Suprapubic skin (tissue), 4 donors: ENCODE measurements at regions not wholly inside any gene's neighbourhood (a gene's known extent, or its start where the extent isn't known, plus 50 kb on each side); places are given as distances from the start of the nearest gene placed in this dataset.

Experiments
- DNase-seq, 2 donors: peaks; one replicate each; pipeline ENCODE4 v3.0.0-alpha.2; 2019; ENCODE audit warnings: low spot score in 2 of 2
- H3K27ac ChIP-seq: fragments of 200-600 bp; sonication (generic); one replicate; pipeline ENCODE4 v1.5.1; 2019
- H3K27me3 ChIP-seq: fragments of 200-600 bp; sonication (generic); one replicate; pipeline ENCODE4 v1.5.1; 2019
- H3K36me3 ChIP-seq: fragments of 200-600 bp; sonication (generic); one replicate; pipeline ENCODE4 v1.5.1; 2019
- H3K4me1 ChIP-seq: fragments of 200-600 bp; sonication (generic); one replicate; pipeline ENCODE4 v1.5.1; 2019
- H3K4me3 ChIP-seq: fragments of 200-600 bp; sonication (generic); one replicate; pipeline ENCODE4 v1.5.1; 2019; ENCODE audit warnings: mild to moderate bottlenecking
- H3K9me3 ChIP-seq: fragments of 200-600 bp; sonication (generic); one replicate; pipeline ENCODE4 v1.5.1; 2019
- CTCF ChIP-seq, 2 donors: fragments of 200-600 bp in 1 of 2; fragments of 450-650 bp in 1 of 2; sonication (generic) in 1 of 2; IDR thresholded peaks; one replicate each; pipeline ENCODE4 v1.5.1; 2016 to 2019; ENCODE audit warnings: antibody characterized with exemption in 2 of 2, mild to moderate bottlenecking in 1 of 2, moderate library complexity in 1 of 2
- EP300 ChIP-seq: sonication (generic); formaldehyde crosslinking; IDR thresholded peaks from one replicate; pipeline ENCODE4 v1.6.1; 2017; ENCODE audit warnings: antibody characterized with exemption
- POLR2A ChIP-seq, 2 donors: fragments of 450-650 bp; IDR thresholded peaks; one replicate each; pipeline ENCODE4 v1.6.1; 2017; ENCODE audit warnings: antibody characterized with exemption in 2 of 2, mild to moderate bottlenecking in 2 of 2, moderate library complexity in 2 of 2
- POLR2AphosphoS5 ChIP-seq, 3 donors: sonication (generic); formaldehyde crosslinking; IDR thresholded peaks; one replicate each; pipeline ENCODE4 v1.6.1; 2017; ENCODE audit warnings: antibody characterized with exemption in 3 of 3
- whole genome bisulfite sequencing: methylation state at CpG from one replicate; pipeline ENCODE4 v1.1.5; 2018; 5-methylcytosine and 5-hydroxymethylcytosine counted together

- no peaks in the 10 kb centered on the region for H3K27me3 ChIP-seq
- DNase-seq = no peak
- WGBS = 89% methylated on average over 1 of the region's 1 CpG
- no peaks in the 10 kb centered on the region for H3K36me3 ChIP-seq
- no peak overlapping the region for H3K27ac ChIP-seq
- H3K4me1 ChIP-seq = no peaks in the 10 kb centered on the region
- TF ChIP-seq POLR2AphosphoS5 (IDR thresholded peaks at IDR 0.05) (no peak), CTCF (IDR thresholded peaks at IDR 0.05) (no peak), EP300 (no peak), POLR2A (IDR thresholded peaks at IDR 0.05) (no peak)
- H3K9me3 ChIP-seq = no peaks in the 10 kb centered on the region
- no peak overlapping the region for H3K4me3 ChIP-seq
Observed at GRCh38 chr1:80008934-80009333, 1002.4 kb upstream of the ADGRL4 start.

GRCh38 chr1:80003250-80003649, 996.7 kb upstream of the ADGRL4 start:
- Histone ChIP-seq H3K27me3 (no peaks in the 10 kb centered on the region), H3K27ac (no peak overlapping the region), H3K4me1 (no peaks in the 10 kb centered on the region), H3K9me3 (no peaks in the 10 kb centered on the region), H3K4me3 (no peak overlapping the region), H3K36me3 (no peaks in the 10 kb centered on the region)
- TF ChIP-seq POLR2AphosphoS5 (IDR thresholded peaks at IDR 0.05) (no peak), CTCF (IDR thresholded peaks at IDR 0.05) (no peak), EP300 (no peak), POLR2A (IDR thresholded peaks at IDR 0.05) (no peak)
- DNase-seq = no peak

- TF ChIP-seq POLR2AphosphoS5 (IDR thresholded peaks at IDR 0.05) (no peak), POLR2A (IDR thresholded peaks at IDR 0.05) (no peak), EP300 (no peak), CTCF (IDR thresholded peaks at IDR 0.05) (no peak)
- WGBS = 71% methylated on average over 3 of the region's 3 CpGs
- no peak for DNase-seq
- Histone ChIP-seq H3K27ac (no peak overlapping the region), H3K4me3 (no peak overlapping the region), H3K36me3 (no peaks in the 10 kb centered on the region), H3K4me1 (no peaks in the 10 kb centered on the region), H3K9me3 (no peaks in the 10 kb centered on the region), H3K27me3 (no peaks in the 10 kb centered on the region)
Observed at GRCh38 chr1:79988401-79988800, 981.9 kb upstream of the ADGRL4 start.

GRCh38 chr1:79982211-79982610, 975.7 kb upstream of the ADGRL4 start:
- peak; percentile 62 to 80 for DNase-seq
- Histone ChIP-seq H3K4me1 (peaks cover 11% of the 10 kb centered on the region), H3K4me3 (no peak overlapping the region), H3K27ac (no peak overlapping the region), H3K9me3 (no peaks in the 10 kb centered on the region), H3K36me3 (no peaks in the 10 kb centered on the region), H3K27me3 (no peaks in the 10 kb centered on the region)
- no peak for TF ChIP-seq POLR2A (IDR thresholded peaks at IDR 0.05)
- no peak for TF ChIP-seq CTCF (IDR thresholded peaks at IDR 0.05)
- no peak for TF ChIP-seq EP300
- TF ChIP-seq POLR2AphosphoS5 (IDR thresholded peaks at IDR 0.05) = no peak
- WGBS = 5% methylated on average over 3 of the region's 3 CpGs

- H3K27me3 ChIP-seq = no peaks in the 10 kb centered on the region
- peaks cover 11% of the 10 kb centered on the region for H3K4me1 ChIP-seq
- no peaks in the 10 kb centered on the region for H3K9me3 ChIP-seq
- no peak overlapping the region for H3K27ac ChIP-seq
- 77% methylated on average over 4 of the region's 4 CpGs for WGBS
- no peak for TF ChIP-seq CTCF (IDR thresholded peaks at IDR 0.05)
- TF ChIP-seq POLR2AphosphoS5 (IDR thresholded peaks at IDR 0.05) = no peak
- no peak for TF ChIP-seq EP300
- no peak for TF ChIP-seq POLR2A (IDR thresholded peaks at IDR 0.05)
- H3K36me3 ChIP-seq = no peaks in the 10 kb centered on the region
- no peak for DNase-seq
- H3K4me3 ChIP-seq = no peak overlapping the region
Observed at GRCh38 chr1:79981481-79981880, 975.0 kb upstream of the ADGRL4 start.
